ENCODE measurements at regions not wholly inside any gene's neighbourhood (a gene's known extent, or its start where the extent isn't known, plus 50 kb on each side); places are given as distances from the start of the nearest gene placed in this dataset.
A peak's percentile ranks its signal among the peaks of the same experiment; 100 is the strongest.
"Not testable (repeated sequence)": the region's sequence is repeated elsewhere in the genome, so short reads cannot be mapped to it uniquely, and the experiment has no call there.

GRCh38 chr5:126014676-126015075, 408.5 kb upstream of the GRAMD2B start:
- no peak for DNase-seq (ENCODE audit: low spot score)

GRCh38 chr5:126015235-126016181, 407.7 kb upstream of the GRAMD2B start:
- DNase-seq (ENCODE audit: low spot score) = peak; percentile 6

GRCh38 chr5:126016256-126016655, 407.0 kb upstream of the GRAMD2B start:
- DNase-seq (ENCODE audit: low spot score) = no peak

- DNase-seq (ENCODE audit: low spot score) = no peak
Observed at GRCh38 chr5:126017096-126017495, 406.1 kb upstream of the GRAMD2B start.

- DNase-seq (ENCODE audit: low spot score) = no peak
Observed at GRCh38 chr5:126020770-126021169, 402.4 kb upstream of the GRAMD2B start.

- no peak for DNase-seq (ENCODE audit: low spot score)
Observed at GRCh38 chr5:126023994-126024441, 399.2 kb upstream of the GRAMD2B start.

GRCh38 chr5:126027149-126027548, 396.1 kb upstream of the GRAMD2B start:
- DNase-seq (ENCODE audit: low spot score) = no peak

GRCh38 chr5:126027652-126028051, 395.6 kb upstream of the GRAMD2B start:
- DNase-seq (ENCODE audit: low spot score) = no peak

- no peak for DNase-seq (ENCODE audit: low spot score)
Observed at GRCh38 chr5:126028336-126028735, 394.9 kb upstream of the GRAMD2B start.

GRCh38 chr5:126029282-126029681, 393.9 kb upstream of the GRAMD2B start:
- not testable (repeated sequence) for DNase-seq (ENCODE audit: low spot score)

GRCh38 chr5:126030698-126031097, 392.5 kb upstream of the GRAMD2B start:
- DNase-seq (ENCODE audit: low spot score) = no peak

- DNase-seq (ENCODE audit: low spot score) = peak; percentile 12
Observed at GRCh38 chr5:126031989-126032716, 391.1 kb upstream of the GRAMD2B start.

GRCh38 chr5:126043688-126044087, 379.5 kb upstream of the GRAMD2B start:
- no peak for DNase-seq (ENCODE audit: low spot score)

GRCh38 chr5:126044111-126044668, 379.0 kb upstream of the GRAMD2B start:
- DNase-seq (ENCODE audit: low spot score) = no peak

- DNase-seq (ENCODE audit: low spot score) = no peak
Observed at GRCh38 chr5:126044931-126045565, 378.2 kb upstream of the GRAMD2B start.

- no peak for DNase-seq (ENCODE audit: low spot score)
Observed at GRCh38 chr5:126046318-126046717, 376.9 kb upstream of the GRAMD2B start.

- no peak for DNase-seq (ENCODE audit: low spot score)
Observed at GRCh38 chr5:126046846-126047571, 376.2 kb upstream of the GRAMD2B start.

- DNase-seq (ENCODE audit: low spot score) = no peak
Observed at GRCh38 chr5:126052120-126052519, 371.1 kb upstream of the GRAMD2B start.

- DNase-seq (ENCODE audit: low spot score) = no peak
Observed at GRCh38 chr5:126052791-126053190, 370.4 kb upstream of the GRAMD2B start.

- no peak for DNase-seq (ENCODE audit: low spot score)
Observed at GRCh38 chr5:126053630-126054029, 369.6 kb upstream of the GRAMD2B start.

- no peak for DNase-seq (ENCODE audit: low spot score)
Observed at GRCh38 chr5:126054577-126055347, 368.4 kb upstream of the GRAMD2B start.
